ENCODE measurements at regions not wholly inside any gene's neighbourhood (a gene's known extent, or its start where the extent isn't known, plus 50 kb on each side); places are given as distances from the start of the nearest gene placed in this dataset.

DNA sequence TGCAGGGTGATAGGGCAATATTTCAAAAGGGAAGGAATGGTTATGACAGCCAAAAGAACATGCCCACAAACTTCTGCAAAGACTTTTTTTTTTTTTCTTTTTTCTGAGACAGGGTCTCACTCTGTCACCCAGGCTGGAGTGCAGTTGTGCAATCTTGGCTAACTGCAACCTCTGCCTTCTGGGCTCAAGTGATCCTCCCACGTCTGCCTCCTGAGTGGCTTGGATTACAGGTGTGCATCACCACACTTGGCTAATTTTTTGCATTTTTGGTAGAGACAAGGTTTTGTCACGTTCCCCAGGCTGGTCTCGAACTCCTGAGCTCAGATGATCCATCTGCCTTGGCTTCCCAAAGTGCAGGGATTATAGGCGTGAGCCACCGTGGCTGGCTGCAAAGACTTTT, 117.6 kb upstream of the ADGRF1 start:
- intact Hi-C loops (cut with micrococcal nuclease; ENCODE audit: unreplicated experiment) = no loop called here
- POLR2A ChIA-PET = no interaction called here
- BruUV-seq (replicated peaks) = no TSS peak

DNA sequence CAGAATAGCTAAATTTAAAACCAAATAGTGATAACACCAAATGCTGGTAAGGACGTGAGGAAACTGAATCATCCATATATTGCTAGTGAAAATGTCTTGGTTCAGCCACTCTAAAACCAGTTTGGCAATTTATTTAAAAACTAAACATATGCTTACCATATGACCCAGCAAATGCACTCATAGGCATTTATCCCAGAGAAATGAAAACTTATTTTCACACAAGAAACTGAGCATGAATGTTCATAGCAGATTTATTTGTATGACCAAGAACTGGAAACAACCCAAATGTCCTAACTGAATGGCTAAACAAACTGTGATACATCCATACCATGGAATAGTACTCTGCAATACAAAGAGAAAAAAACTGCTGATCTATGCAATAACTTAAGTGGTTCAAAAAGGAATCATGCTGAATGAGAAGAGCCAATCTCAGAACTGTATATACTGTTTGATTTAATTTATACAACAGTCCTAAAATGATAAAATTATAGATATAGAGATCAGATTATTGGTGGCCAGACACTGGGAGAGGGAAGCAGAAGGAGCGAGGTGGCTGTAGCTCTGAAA, 115.6 kb upstream of the ADGRF1 start:
- H3K4me3 ChIP-seq (ENCODE audit: low read depth, low read length) = no peak overlapping the region
- DNase-seq = no peak
- POLR2A ChIA-PET = no interaction called here
- Mint-ChIP-seq H3K36me3 (ENCODE audit: insufficient read depth, unreplicated experiment) (no peaks in the 10 kb centered on the region), H3K4me3 (ENCODE audit: unreplicated experiment) (no peak overlapping the region), H3K27me3 (ENCODE audit: insufficient read depth, unreplicated experiment) (no peaks in the 10 kb centered on the region), H3K27ac (ENCODE audit: unreplicated experiment) (no peak overlapping the region), H3K4me1 (ENCODE audit: low read depth, unreplicated experiment) (peaks cover 16% of the 10 kb centered on the region), H3K9me3 (ENCODE audit: unreplicated experiment) (no peaks in the 10 kb centered on the region)
- TF ChIP-seq, protein P1, sequence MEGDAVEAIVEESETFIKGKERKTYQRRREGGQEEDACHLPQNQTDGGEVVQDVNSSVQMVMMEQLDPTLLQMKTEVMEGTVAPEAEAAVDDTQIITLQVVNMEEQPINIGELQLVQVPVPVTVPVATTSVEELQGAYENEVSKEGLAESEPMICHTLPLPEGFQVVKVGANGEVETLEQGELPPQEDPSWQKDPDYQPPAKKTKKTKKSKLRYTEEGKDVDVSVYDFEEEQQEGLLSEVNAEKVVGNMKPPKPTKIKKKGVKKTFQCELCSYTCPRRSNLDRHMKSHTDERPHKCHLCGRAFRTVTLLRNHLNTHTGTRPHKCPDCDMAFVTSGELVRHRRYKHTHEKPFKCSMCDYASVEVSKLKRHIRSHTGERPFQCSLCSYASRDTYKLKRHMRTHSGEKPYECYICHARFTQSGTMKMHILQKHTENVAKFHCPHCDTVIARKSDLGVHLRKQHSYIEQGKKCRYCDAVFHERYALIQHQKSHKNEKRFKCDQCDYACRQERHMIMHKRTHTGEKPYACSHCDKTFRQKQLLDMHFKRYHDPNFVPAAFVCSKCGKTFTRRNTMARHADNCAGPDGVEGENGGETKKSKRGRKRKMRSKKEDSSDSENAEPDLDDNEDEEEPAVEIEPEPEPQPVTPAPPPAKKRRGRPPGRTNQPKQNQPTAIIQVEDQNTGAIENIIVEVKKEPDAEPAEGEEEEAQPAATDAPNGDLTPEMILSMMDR (IDR thresholded peaks at IDR 0.05; ENCODE audit: insufficient read depth in 1 of 2, low read depth in 1 of 2, low read length in 1 of 2, severe bottlenecking in 1 of 2, unreplicated experiment in 1 of 2) = no peak
- H3K4me1 ChIP-seq = peaks cover 17% of the 10 kb centered on the region
- no peaks in the 10 kb centered on the region for H3K9me3 ChIP-seq
- no peaks in the 10 kb centered on the region for H3K27me3 ChIP-seq (replicated peaks; ENCODE audit: control insufficient read depth, insufficient read depth, low read length)
- no peaks in the 10 kb centered on the region for H3K36me3 ChIP-seq (ENCODE audit: control insufficient read depth, insufficient read depth, low read length)
- CTCF ChIA-PET = no interaction called here
- BruUV-seq (replicated peaks) = no TSS peak
- intact Hi-C loops (cut with micrococcal nuclease; ENCODE audit: unreplicated experiment) = no loop called here

More for the DNA sequence above, 117.6 kb upstream of the ADGRF1 start:
- no peaks in the 10 kb centered on the region for H3K36me3 ChIP-seq (ENCODE audit: control insufficient read depth, insufficient read depth, low read length)
- H3K27me3 Mint-ChIP-seq (ENCODE audit: insufficient read depth, unreplicated experiment) = no peaks in the 10 kb centered on the region
- no peaks in the 10 kb centered on the region for H3K36me3 Mint-ChIP-seq (ENCODE audit: insufficient read depth, unreplicated experiment)
- H3K27ac Mint-ChIP-seq (ENCODE audit: unreplicated experiment) = no peak overlapping the region
- no peaks in the 10 kb centered on the region for H3K9me3 Mint-ChIP-seq (ENCODE audit: unreplicated experiment)
- no peak for DNase-seq
- peaks cover 7% of the 10 kb centered on the region for H3K4me1 Mint-ChIP-seq (ENCODE audit: low read depth, unreplicated experiment)
- CTCF ChIA-PET = no interaction called here
- no peaks in the 10 kb centered on the region for H3K9me3 ChIP-seq
- TF ChIP-seq, protein P1 (IDR thresholded peaks at IDR 0.05; ENCODE audit: insufficient read depth in 1 of 2, low read depth in 1 of 2, low read length in 1 of 2, severe bottlenecking in 1 of 2, unreplicated experiment in 1 of 2) = no peak
- no peak overlapping the region for H3K4me3 ChIP-seq (ENCODE audit: low read depth, low read length)
- H3K4me1 ChIP-seq = 0 out of 2 replicates have a peak, but pooled peaks cover 4% of the 10 kb centered on the region
- no peak overlapping the region for H3K4me3 Mint-ChIP-seq (ENCODE audit: unreplicated experiment)
- no peaks in the 10 kb centered on the region for H3K27me3 ChIP-seq (replicated peaks; ENCODE audit: control insufficient read depth, insufficient read depth, low read length)

DNA sequence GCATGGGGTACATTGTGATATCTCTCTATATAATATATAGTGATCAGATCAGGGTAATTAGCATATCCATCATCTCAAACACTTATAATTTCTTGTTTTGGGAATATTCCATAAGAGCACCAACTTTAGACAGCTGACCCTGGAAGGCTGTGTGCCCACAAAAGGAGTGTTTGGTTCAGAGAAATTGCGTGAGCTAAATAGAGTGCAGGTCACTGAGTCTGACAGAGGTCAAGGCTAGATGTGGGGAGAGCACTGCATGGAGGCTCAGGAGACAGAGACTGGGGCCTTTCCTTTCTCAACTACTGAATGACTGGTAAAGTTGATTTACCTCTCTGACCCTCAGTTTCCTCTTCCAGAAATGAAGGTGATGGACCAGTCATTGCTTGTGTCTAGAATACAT, 114.9 kb upstream of the ADGRF1 start:
- Mint-ChIP-seq H3K36me3 (ENCODE audit: insufficient read depth, unreplicated experiment) (no peaks in the 10 kb centered on the region), H3K4me3 (ENCODE audit: unreplicated experiment) (no peak overlapping the region), H3K27me3 (ENCODE audit: insufficient read depth, unreplicated experiment) (no peaks in the 10 kb centered on the region), H3K27ac (ENCODE audit: unreplicated experiment) (no peak overlapping the region), H3K9me3 (ENCODE audit: unreplicated experiment) (no peaks in the 10 kb centered on the region), H3K4me1 (ENCODE audit: low read depth, unreplicated experiment) (peaks cover 17% of the 10 kb centered on the region)
- Histone ChIP-seq H3K4me3 (ENCODE audit: low read depth, low read length) (no peak overlapping the region), H3K9me3 (no peaks in the 10 kb centered on the region), H3K4me1 (peaks cover 24% of the 10 kb centered on the region), H3K36me3 (ENCODE audit: control insufficient read depth, insufficient read depth, low read length) (no peaks in the 10 kb centered on the region), H3K27me3 (replicated peaks; ENCODE audit: control insufficient read depth, insufficient read depth, low read length) (no peaks in the 10 kb centered on the region)
- ChIA-PET POLR2A (no interaction called here), CTCF (no interaction called here)
- DNase-seq = no peak
- BruUV-seq (replicated peaks) = no TSS peak
- intact Hi-C loops (cut with micrococcal nuclease; ENCODE audit: unreplicated experiment) = no loop called here
- TF ChIP-seq, protein P1 (IDR thresholded peaks at IDR 0.05; ENCODE audit: insufficient read depth in 1 of 2, low read depth in 1 of 2, low read length in 1 of 2, severe bottlenecking in 1 of 2, unreplicated experiment in 1 of 2) = no peak

Data from Caco-2 (cell line).